ENCODE measurements at regions not wholly inside any gene's neighbourhood (a gene's known extent, or its start where the extent isn't known, plus 50 kb on each side); places are given as distances from the start of the nearest gene placed in this dataset.
A peak's percentile ranks its signal among the peaks of the same experiment; 100 is the strongest.
"Not testable (repeated sequence)": the region's sequence is repeated elsewhere in the genome, so short reads cannot be mapped to it uniquely, and the experiment has no call there.

- DNase-seq, result no peak
These were observed 129.7 kb downstream of the FAXC start for GRCh38 chr6:99219788-99220187.

GRCh38 chr6:99216959-99217358, 132.5 kb downstream of the FAXC start:
- DNase-seq, result no peak

- no peak for DNase-seq
These were observed 153.4 kb downstream of the FAXC start for GRCh38 chr6:99195986-99196655.

- DNase-seq, result no peak
These were observed 156.9 kb downstream of the FAXC start for GRCh38 chr6:99192561-99192960.

GRCh38 chr6:99189823-99190721, 159.4 kb downstream of the FAXC start:
- DNase-seq, result no peak

- peak; percentile 3 for DNase-seq
These were observed 162.0 kb downstream of the FAXC start for GRCh38 chr6:99187429-99187828.

- DNase-seq, result no peak
These were observed 163.1 kb downstream of the FAXC start for GRCh38 chr6:99186417-99186816.

- DNase-seq, result no peak
These were observed 163.9 kb downstream of the FAXC start for GRCh38 chr6:99185525-99185924.

- DNase-seq, result no peak
These were observed 164.8 kb downstream of the FAXC start for GRCh38 chr6:99184696-99185095.

GRCh38 chr6:99183066-99183465, 166.4 kb downstream of the FAXC start:
- DNase-seq, result no peak

GRCh38 chr6:99181174-99181573, 168.3 kb downstream of the FAXC start:
- no peak for DNase-seq

GRCh38 chr6:99178168-99178567, 171.3 kb downstream of the FAXC start:
- no peak for DNase-seq

GRCh38 chr6:99177736-99178135, 171.7 kb downstream of the FAXC start:
- DNase-seq, result no peak

GRCh38 chr6:99165838-99166237, 183.6 kb downstream of the FAXC start:
- no peak for DNase-seq

GRCh38 chr6:99152347-99152643, 197.2 kb downstream of the FAXC start:
- no peak for DNase-seq

GRCh38 chr6:99151634-99152346, 197.7 kb downstream of the FAXC start:
- DNase-seq, result no peak

GRCh38 chr6:99148761-99149160, 200.7 kb downstream of the FAXC start:
- no peak for DNase-seq

- no peak for DNase-seq
These were observed 200.4 kb upstream of the FBXL4 start for GRCh38 chr6:99148111-99148510.

GRCh38 chr6:99147206-99147605, 199.5 kb upstream of the FBXL4 start:
- no peak for DNase-seq

- DNase-seq, result no peak
These were observed 199.0 kb upstream of the FBXL4 start for GRCh38 chr6:99146711-99147110.

GRCh38 chr6:99145738-99146137, 198.0 kb upstream of the FBXL4 start:
- DNase-seq, result no peak

- DNase-seq, result no peak
These were observed 195.5 kb upstream of the FBXL4 start for GRCh38 chr6:99143108-99143861.

- DNase-seq, result not testable (repeated sequence)
These were observed 194.2 kb upstream of the FBXL4 start for GRCh38 chr6:99141906-99142305.
